HG03558 (cell line): ENCODE measurements at regions not wholly inside any gene's neighbourhood (a gene's known extent, or its start where the extent isn't known, plus 50 kb on each side); places are given as distances from the start of the nearest gene placed in this dataset.
"Not testable (repeated sequence)": the region's sequence is repeated elsewhere in the genome, so short reads cannot be mapped to it uniquely, and the experiment has no call there.

Experiments used
- ATAC-seq: cut with Tn5 transposase; IDR thresholded peaks from one replicate; pipeline ENCODE4 v1.9.1; 2021; ENCODE audit warnings: moderate number of reproducible peaks; ENCODE audit not compliant: unreplicated experiment; ENCODE audit errors: extremely low read depth

- ATAC-seq: no peak
These were observed 85.7 kb upstream of the SLC45A1 start for GRCh38 chr1:8232036-8232757.

- no peak for ATAC-seq
These were observed 87.7 kb upstream of the SLC45A1 start for GRCh38 chr1:8230292-8230621.

GRCh38 chr1:8228253-8228652, 89.7 kb upstream of the SLC45A1 start:
- no peak for ATAC-seq

- not testable (repeated sequence) for ATAC-seq
These were observed 90.2 kb upstream of the SLC45A1 start for GRCh38 chr1:8227674-8228073.

- no peak for ATAC-seq
These were observed 91.2 kb upstream of the SLC45A1 start for GRCh38 chr1:8226747-8227146.

- ATAC-seq: not testable (repeated sequence)
These were observed 91.9 kb upstream of the SLC45A1 start for GRCh38 chr1:8226024-8226423.

GRCh38 chr1:8223526-8223925, 94.4 kb upstream of the SLC45A1 start:
- no peak for ATAC-seq

GRCh38 chr1:8222789-8223188, 95.1 kb upstream of the SLC45A1 start:
- ATAC-seq: no peak

- no peak for ATAC-seq
These were observed 98.4 kb upstream of the SLC45A1 start for GRCh38 chr1:8219530-8219929.

GRCh38 chr1:8218351-8219092, 99.4 kb upstream of the SLC45A1 start:
- no peak for ATAC-seq

GRCh38 chr1:8217809-8218208, 100.1 kb upstream of the SLC45A1 start:
- no peak for ATAC-seq

- no peak for ATAC-seq
These were observed 100.8 kb upstream of the SLC45A1 start for GRCh38 chr1:8217011-8217711.

- no peak for ATAC-seq
These were observed 101.9 kb upstream of the SLC45A1 start for GRCh38 chr1:8216005-8216404.

- no peak for ATAC-seq
These were observed 103.3 kb upstream of the SLC45A1 start for GRCh38 chr1:8214501-8215173.

GRCh38 chr1:8213676-8214075, 104.2 kb upstream of the SLC45A1 start:
- ATAC-seq: no peak

- ATAC-seq: no peak
These were observed 104.8 kb upstream of the SLC45A1 start for GRCh38 chr1:8213136-8213535.

GRCh38 chr1:8212580-8213031, 105.3 kb upstream of the SLC45A1 start:
- no peak for ATAC-seq

- no peak for ATAC-seq
These were observed 105.9 kb upstream of the SLC45A1 start for GRCh38 chr1:8211883-8212579.

- no peak for ATAC-seq
These were observed 106.5 kb upstream of the SLC45A1 start for GRCh38 chr1:8211251-8211882.

- ATAC-seq: no peak
These were observed 110.7 kb upstream of the SLC45A1 start for GRCh38 chr1:8207202-8207601.
